HFF-Myc (cell line): ENCODE measurements at regions not wholly inside any gene's neighbourhood (a gene's known extent, or its start where the extent isn't known, plus 50 kb on each side); places are given as distances from the start of the nearest gene placed in this dataset.

ENCODE experiments used
- DNase-seq: peaks from one replicate; pipeline ENCODE4 v3.0.0-alpha.2; 2011; ENCODE audit warnings: low read depth; ENCODE audit errors: extremely low read depth
- H3K4me3 ChIP-seq: replicated peaks from 2 replicates; pipeline ENCODE4 v1.5.1; 2011; ENCODE audit warnings: low read depth, mild to moderate bottlenecking, control low read depth, low read length
- CTCF ChIP-seq: IDR thresholded peaks from 2 replicates; pipeline ENCODE4 v1.5.1; 2012; ENCODE audit warnings: mild to moderate bottlenecking, low read depth, low read length, control low read depth; ENCODE audit errors: missing control alignments

GRCh38 chr5:93649234-93649900 is 66.3 kb downstream of the NR2F1 start:
- no peak for TF ChIP-seq CTCF
- no peak for DNase-seq
- no peak overlapping the region for H3K4me3 ChIP-seq

- TF ChIP-seq CTCF: no peak
- no peak overlapping the region for H3K4me3 ChIP-seq
- no peak for DNase-seq
Measured at GRCh38 chr5:93644760-93645159, 61.7 kb downstream of the NR2F1 start.
